ENCODE measurements at regions not wholly inside any gene's neighbourhood (a gene's known extent, or its start where the extent isn't known, plus 50 kb on each side); places are given as distances from the start of the nearest gene placed in this dataset.

GRCh38 chr5:159616952-159617351 lies 286.7 kb upstream of the IL12B start:
- no peak for TF ChIP-seq CTCF (IDR thresholded peaks at IDR 0.05)
- TF ChIP-seq POLR2A (IDR thresholded peaks at IDR 0.05) = no peak
